Ascending aorta (tissue), 2 donors: ENCODE measurements at regions not wholly inside any gene's neighbourhood (a gene's known extent, or its start where the extent isn't known, plus 50 kb on each side); places are given as distances from the start of the nearest gene placed in this dataset.
A peak's percentile ranks its signal among the peaks of the same experiment; 100 is the strongest.

Source experiments
- DNase-seq, 2 donors: peaks; one replicate each; pipeline ENCODE4 v3.0.0-alpha.2; 2019; ENCODE audit warnings: low spot score in 2 of 2
- H3K27ac ChIP-seq, 2 donors: fragments of 200-600 bp; sonication (generic); one replicate each; pipeline ENCODE4 v1.5.1; 2016 to 2017; ENCODE audit warnings: mild to moderate bottlenecking in 1 of 2
- H3K27me3 ChIP-seq: fragments of 200-600 bp; sonication (generic); one replicate; pipeline ENCODE4 v1.5.1; 2017
- H3K36me3 ChIP-seq, 2 donors: fragments of 200-600 bp; sonication (generic); one replicate each; pipeline ENCODE4 v1.5.1; 2016
- H3K4me1 ChIP-seq, 2 donors: fragments of 200-600 bp; sonication (generic); one replicate each; pipeline ENCODE4 v1.5.1; 2016 to 2017; ENCODE audit warnings: mild to moderate bottlenecking in 1 of 2
- H3K4me3 ChIP-seq, 2 donors: fragments of 200-600 bp; sonication (generic); one replicate each; pipeline ENCODE4 v1.5.1; 2016 to 2017; ENCODE audit warnings: mild to moderate bottlenecking in 1 of 2
- H3K9me3 ChIP-seq, 2 donors: fragments of 200-600 bp; sonication (generic); one replicate each; pipeline ENCODE4 v1.5.1; 2016
- intact Hi-C: fragments of 100-400 bp; cut with DNase I; formaldehyde crosslinking; loops from one replicate; pipeline ENCODE4 v1.15.1; 2023
- TF ChIP-seq, protein P1 (sequence below), 3 experiments: fragments of 200-600 bp in 2 of 3; fragments of 450-650 bp in 1 of 3; sonication (generic) in 2 of 3; IDR thresholded peaks; one replicate each; pipeline ENCODE4 v1.5.1; 2016 to 2019; ENCODE audit warnings: antibody characterized with exemption in 3 of 3, mild to moderate bottlenecking in 1 of 3, moderate library complexity in 1 of 3

DNA sequence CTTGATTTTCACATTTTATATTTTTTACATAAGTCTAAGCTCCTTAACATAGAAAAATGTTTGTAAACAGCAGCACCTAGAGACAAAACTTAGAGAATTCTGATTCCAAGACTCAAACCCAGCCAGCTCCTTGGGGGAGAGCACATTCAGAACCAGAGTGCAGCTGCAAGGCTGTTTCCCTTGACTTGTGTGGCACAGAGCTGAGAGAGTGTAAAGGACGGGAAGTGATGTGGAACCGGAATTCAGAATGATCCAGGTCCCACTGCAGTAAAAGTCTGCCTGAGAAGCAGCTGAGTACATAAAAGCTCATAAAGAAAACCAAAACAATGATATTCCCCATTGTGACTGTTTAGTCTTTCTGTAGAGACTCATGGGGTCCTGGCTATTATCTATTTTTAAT lies 713.8 kb downstream of the RAB28 start:
- H3K4me3 ChIP-seq = no peak overlapping the region
- DNase-seq = no peak
- no peaks in the 10 kb centered on the region for H3K4me1 ChIP-seq
- no peaks in the 10 kb centered on the region for H3K36me3 ChIP-seq
- no peak overlapping the region for H3K27ac ChIP-seq
- intact Hi-C loops = no loop called here
- H3K27me3 ChIP-seq = no peaks in the 10 kb centered on the region
- TF ChIP-seq, protein P1, sequence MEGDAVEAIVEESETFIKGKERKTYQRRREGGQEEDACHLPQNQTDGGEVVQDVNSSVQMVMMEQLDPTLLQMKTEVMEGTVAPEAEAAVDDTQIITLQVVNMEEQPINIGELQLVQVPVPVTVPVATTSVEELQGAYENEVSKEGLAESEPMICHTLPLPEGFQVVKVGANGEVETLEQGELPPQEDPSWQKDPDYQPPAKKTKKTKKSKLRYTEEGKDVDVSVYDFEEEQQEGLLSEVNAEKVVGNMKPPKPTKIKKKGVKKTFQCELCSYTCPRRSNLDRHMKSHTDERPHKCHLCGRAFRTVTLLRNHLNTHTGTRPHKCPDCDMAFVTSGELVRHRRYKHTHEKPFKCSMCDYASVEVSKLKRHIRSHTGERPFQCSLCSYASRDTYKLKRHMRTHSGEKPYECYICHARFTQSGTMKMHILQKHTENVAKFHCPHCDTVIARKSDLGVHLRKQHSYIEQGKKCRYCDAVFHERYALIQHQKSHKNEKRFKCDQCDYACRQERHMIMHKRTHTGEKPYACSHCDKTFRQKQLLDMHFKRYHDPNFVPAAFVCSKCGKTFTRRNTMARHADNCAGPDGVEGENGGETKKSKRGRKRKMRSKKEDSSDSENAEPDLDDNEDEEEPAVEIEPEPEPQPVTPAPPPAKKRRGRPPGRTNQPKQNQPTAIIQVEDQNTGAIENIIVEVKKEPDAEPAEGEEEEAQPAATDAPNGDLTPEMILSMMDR (IDR thresholded peaks at IDR 0.05) = no peak
- H3K9me3 ChIP-seq = no peaks in the 10 kb centered on the region

DNA sequence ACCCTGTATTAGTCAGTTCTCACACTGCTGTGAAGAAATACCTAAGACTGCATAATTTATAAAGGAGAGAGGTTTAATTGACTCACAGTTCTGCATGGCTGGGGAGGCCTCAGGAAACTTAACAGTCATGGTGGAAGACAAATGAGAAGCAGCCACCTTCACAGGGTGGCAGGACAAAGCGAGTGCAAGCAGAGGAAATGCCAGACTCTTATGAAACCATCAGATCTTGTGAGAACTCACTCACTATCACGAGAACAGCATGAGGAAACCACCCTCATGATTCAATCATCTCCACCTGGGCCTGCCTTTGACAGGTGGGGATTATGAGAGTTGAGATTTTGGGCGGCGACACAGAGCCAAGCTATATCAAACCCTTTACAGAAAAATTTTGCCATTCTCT lies 722.4 kb downstream of the RAB28 start:
- intact Hi-C loops = no loop called here
- Histone ChIP-seq H3K4me3 (no peak overlapping the region), H3K27ac (no peak overlapping the region), H3K9me3 (no peaks in the 10 kb centered on the region), H3K4me1 (no peaks in the 10 kb centered on the region), H3K36me3 (no peaks in the 10 kb centered on the region), H3K27me3 (no peaks in the 10 kb centered on the region)
- DNase-seq = no peak
- TF ChIP-seq, protein P1 (IDR thresholded peaks at IDR 0.05) = no peak

- H3K4me1 ChIP-seq = no peaks in the 10 kb centered on the region
- H3K27ac ChIP-seq = no peak overlapping the region
- DNase-seq = no peak
- H3K4me3 ChIP-seq = no peak overlapping the region
- intact Hi-C loops = no loop called here
- H3K9me3 ChIP-seq = no peaks in the 10 kb centered on the region
- H3K36me3 ChIP-seq = no peaks in the 10 kb centered on the region
- H3K27me3 ChIP-seq = no peaks in the 10 kb centered on the region
- TF ChIP-seq, protein P1 (IDR thresholded peaks at IDR 0.05) = no peak
Observed at GRCh38 chr4:12747154-12747553, 737.0 kb downstream of the RAB28 start.

DNA sequence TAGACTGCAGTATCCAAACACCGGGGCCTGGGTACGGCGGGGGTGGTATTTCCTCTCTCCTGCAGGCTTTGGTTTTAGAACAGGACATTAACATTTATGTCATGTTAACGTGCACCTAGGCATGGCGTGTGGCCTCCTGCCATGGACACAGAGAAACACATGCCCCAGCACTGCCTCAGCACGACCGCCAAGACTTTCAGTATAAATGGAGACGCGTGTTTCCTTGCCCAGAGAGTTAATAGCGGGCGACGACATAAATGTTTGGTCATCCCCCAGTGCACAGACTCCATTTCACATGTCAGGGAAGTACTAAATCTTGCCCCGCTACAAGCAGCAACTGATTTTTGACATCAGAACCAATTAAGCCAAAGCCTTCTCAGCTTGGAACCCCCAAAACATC lies 737.9 kb downstream of the RAB28 start:
- Histone ChIP-seq H3K27me3 (no peaks in the 10 kb centered on the region), H3K4me1 (no peaks in the 10 kb centered on the region), H3K36me3 (no peaks in the 10 kb centered on the region), H3K4me3 (no peak overlapping the region), H3K27ac (no peak overlapping the region), H3K9me3 (no peaks in the 10 kb centered on the region)
- DNase-seq = no peak
- intact Hi-C loops = no loop called here
- TF ChIP-seq, protein P1 (IDR thresholded peaks at IDR 0.05) = no peak

DNA sequence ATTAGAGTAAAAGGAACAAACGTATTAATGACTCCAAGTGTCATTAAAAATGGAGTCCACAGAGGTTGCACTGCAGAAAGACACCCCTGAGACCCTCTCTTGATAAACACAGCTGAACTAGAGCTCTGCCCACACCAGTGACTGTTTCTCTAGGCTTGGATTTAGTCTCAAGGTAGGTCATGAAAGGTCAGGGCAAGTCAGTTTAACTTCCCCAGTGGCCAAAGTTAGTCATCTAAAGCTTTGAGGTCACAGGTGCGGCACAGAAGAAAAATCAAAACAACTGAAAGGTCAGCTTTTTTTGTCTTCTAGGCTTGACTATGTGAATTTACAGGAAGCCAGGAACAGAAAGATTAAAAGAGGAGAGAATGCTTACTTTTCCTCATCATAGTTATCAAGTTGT lies 749.6 kb downstream of the RAB28 start:
- no peaks in the 10 kb centered on the region for H3K36me3 ChIP-seq
- TF ChIP-seq, protein P1 (IDR thresholded peaks at IDR 0.05) = no peak
- no peaks in the 10 kb centered on the region for H3K4me1 ChIP-seq
- no peaks in the 10 kb centered on the region for H3K9me3 ChIP-seq
- no peak overlapping the region for H3K27ac ChIP-seq
- H3K27me3 ChIP-seq = no peaks in the 10 kb centered on the region
- intact Hi-C loops = no loop called here
- no peak overlapping the region for H3K4me3 ChIP-seq
- no peak for DNase-seq

GRCh38 chr4:12729384-12729783 lies 754.8 kb downstream of the RAB28 start:
- TF ChIP-seq, protein P1 (IDR thresholded peaks at IDR 0.05) = peak in 1 of 3 experiments; percentile 37
- no peaks in the 10 kb centered on the region for H3K36me3 ChIP-seq
- no peaks in the 10 kb centered on the region for H3K27me3 ChIP-seq
- H3K4me1 ChIP-seq = no peaks in the 10 kb centered on the region
- DNase-seq = no peak
- H3K27ac ChIP-seq = no peak overlapping the region
- H3K4me3 ChIP-seq = no peak overlapping the region
- intact Hi-C loops = loop anchor here (10.0 kb wide), 1 partner anchor 815 kb away; the partner anchor contains the start of gene NKX3-2
- no peaks in the 10 kb centered on the region for H3K9me3 ChIP-seq
